ENCODE measurements at regions not wholly inside any gene's neighbourhood (a gene's known extent, or its start where the extent isn't known, plus 50 kb on each side); places are given as distances from the start of the nearest gene placed in this dataset.

- no peak for TF ChIP-seq CTCF (IDR thresholded peaks at IDR 0.05; ENCODE audit: low read length)
- no peak for TF ChIP-seq EZH2 (optimal IDR thresholded peaks at IDR 0.05; ENCODE audit: low read depth, low read length)
Measured at GRCh38 chr3:117580806-117581205, 871.2 kb downstream of the TUSC7 start.

Data from MM.1S (cell line).